HG03108 (cell line): ENCODE measurements at regions not wholly inside any gene's neighbourhood (a gene's known extent, or its start where the extent isn't known, plus 50 kb on each side); places are given as distances from the start of the nearest gene placed in this dataset.
"Not testable (repeated sequence)": the region's sequence is repeated elsewhere in the genome, so short reads cannot be mapped to it uniquely, and the experiment has no call there.

ENCODE experiments used
- ATAC-seq: cut with Tn5 transposase; IDR thresholded peaks from one replicate; pipeline ENCODE4 v1.9.1; 2021; ENCODE audit warnings: moderate library complexity; ENCODE audit not compliant: unreplicated experiment

DNA sequence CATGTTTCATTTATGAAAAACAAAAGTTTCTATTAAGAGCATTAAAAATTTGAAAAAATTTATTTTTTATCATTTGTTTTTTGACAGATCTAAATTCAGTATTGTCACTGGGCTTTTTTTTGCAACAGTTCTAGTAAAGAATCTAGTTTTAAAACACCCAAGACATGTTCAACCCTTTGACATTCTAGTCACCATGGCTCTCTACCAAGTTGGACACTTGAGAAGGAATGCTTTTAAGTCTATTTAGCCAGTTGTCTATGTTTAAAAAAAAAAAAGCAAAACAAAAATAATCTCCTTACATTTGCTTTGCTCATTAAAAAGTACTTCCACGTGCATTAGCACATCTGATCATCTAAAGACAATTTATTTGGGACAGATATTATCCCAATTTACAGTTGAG lies 417.5 kb downstream of the RSL24D1 start:
- ATAC-seq = no peak

GRCh38 chr15:54776410-54776809 lies 420.3 kb downstream of the RSL24D1 start:
- ATAC-seq = no peak

DNA sequence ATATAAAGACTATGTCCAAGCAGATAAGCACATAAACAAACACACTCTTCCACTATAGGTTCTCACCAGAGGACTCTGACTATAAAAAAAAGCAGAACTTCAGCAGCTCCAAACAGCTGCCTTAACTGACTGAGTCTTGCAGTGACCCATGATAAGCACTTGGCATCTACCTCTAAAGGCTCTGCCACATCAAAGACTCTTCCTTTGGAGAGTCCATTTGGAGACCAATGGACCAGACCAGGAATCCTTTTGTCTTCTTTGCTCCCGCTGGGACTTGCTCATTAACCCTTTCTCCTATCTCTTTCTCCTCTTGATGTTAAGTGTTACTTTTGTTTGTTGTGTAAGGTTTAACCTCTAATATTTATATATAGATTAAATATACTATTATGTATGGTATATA lies 424.1 kb downstream of the RSL24D1 start:
- no peak for ATAC-seq

DNA sequence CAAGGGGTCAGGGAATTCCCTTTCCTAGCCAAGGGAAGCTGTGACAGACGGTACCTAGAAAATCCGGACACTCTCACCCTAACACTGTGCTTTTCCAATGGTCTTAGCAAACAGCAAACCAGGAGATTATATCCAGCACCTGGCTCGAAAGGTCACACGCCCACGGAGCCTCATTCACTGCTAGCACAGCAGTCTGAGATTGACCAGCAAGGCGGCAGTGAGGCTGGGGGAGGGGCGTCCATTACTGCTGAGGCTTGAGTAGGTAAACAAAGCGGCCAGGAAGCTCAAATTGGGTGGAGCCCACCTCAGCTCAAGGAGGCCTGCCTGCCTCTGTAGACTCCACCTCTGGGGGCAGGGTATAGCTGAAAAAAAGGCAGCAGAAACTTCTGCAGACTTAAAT lies 447.3 kb downstream of the RSL24D1 start:
- not testable (repeated sequence) for ATAC-seq

- no peak for ATAC-seq
Measured at GRCh38 chr15:54722342-54722986, 474.3 kb downstream of the RSL24D1 start.

DNA sequence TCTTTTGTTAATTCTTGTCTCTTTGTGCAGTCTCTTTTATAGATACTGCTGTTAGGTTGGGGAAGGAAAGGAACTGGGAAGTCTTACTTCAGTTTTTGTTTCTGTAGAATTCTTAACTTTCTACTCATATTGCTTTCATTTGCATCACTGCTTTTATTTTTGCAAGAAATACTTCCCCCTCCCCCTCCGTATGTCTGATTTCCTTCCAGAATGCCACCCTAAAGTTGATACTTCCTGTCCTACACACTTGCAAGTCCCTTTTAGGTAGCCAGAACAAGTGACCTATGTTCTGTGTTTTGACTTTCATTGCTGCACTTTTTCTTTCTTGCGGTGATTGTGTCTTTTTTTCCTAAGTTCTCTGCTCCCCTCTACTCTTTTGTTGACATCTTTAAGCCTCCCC lies 477.4 kb downstream of the RSL24D1 start:
- no peak for ATAC-seq

- ATAC-seq = no peak
Measured at GRCh38 chr15:54707805-54708752, 488.7 kb downstream of the RSL24D1 start.

DNA sequence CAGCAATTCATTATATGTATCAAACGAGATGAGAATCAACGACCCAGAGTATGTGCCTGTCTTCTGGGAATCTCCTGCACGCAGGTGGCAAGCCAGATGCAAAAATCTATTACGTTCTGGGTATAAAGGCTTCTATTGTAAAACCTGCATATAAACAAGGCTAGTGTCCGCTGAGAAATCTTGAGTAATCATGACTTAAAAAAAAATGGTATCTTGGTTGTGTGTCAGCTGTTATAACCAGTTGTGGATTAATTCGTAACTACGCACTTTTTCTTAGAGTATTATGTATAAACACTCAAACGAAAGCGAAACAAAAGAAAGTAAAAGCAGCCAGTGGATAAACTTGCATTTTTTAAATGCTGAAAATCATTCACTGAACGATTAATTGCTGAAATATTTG lies 509.1 kb downstream of the RSL24D1 start:
- no peak for ATAC-seq
